Panc1 (cell line): ENCODE measurements at regions not wholly inside any gene's neighbourhood (a gene's known extent, or its start where the extent isn't known, plus 50 kb on each side); places are given as distances from the start of the nearest gene placed in this dataset.

Experiments
- ATAC-seq: fragments of 200-7000 bp; cut with Tn5 transposase; 2 replicates; pipeline ENCODE4 v1.9.1; 2020; ENCODE audit warnings: mild to moderate bottlenecking, moderate library complexity
- BruUV-seq: library from RNA; stranded (reverse); fragments of 400-500 nt; replicated peaks from 2 replicates; lab custom pipeline; 2021; lab: Mats Ljungman, UMichigan
- CTCF ChIA-PET: fragments of 300-600 bp; sonication (Branson Sonifier 250); formaldehyde crosslinking; loops from one replicate; lab custom pipeline; 2022; ENCODE audit warnings: antibody characterized with exemption; lab: Charles Lee
- POLR2A ChIA-PET: fragments of 300-600 bp; sonication (Branson Sonifier 250); formaldehyde crosslinking; loops from one replicate; lab custom pipeline; 2022; ENCODE audit warnings: antibody characterized with exemption; lab: Charles Lee
- DNase-seq: peaks from one replicate; pipeline ENCODE4 v3.0.0-alpha.2; 2010; ENCODE audit warnings: low read depth, low spot score
- H3K27ac ChIP-seq: 2 replicates; pipeline ENCODE4 v1.5.1; 2011; ENCODE audit warnings: mild to moderate bottlenecking, low read length, inconsistent platforms
- H3K27me3 ChIP-seq: fragments of 200-500 bp; sonication (Bioruptor generic); 2 replicates; pipeline ENCODE4 v1.6.0; 2014; ENCODE audit warnings: low read length, inconsistent platforms; ENCODE audit not compliant: control insufficient read depth, insufficient read depth
- H3K36me3 ChIP-seq: fragments of 200-500 bp; sonication (Bioruptor generic); 2 replicates; pipeline ENCODE4 v1.5.1; 2014; ENCODE audit warnings: inconsistent platforms, mild to moderate bottlenecking, low read length, moderate library complexity; ENCODE audit not compliant: control insufficient read depth, insufficient read depth
- H3K4me1 ChIP-seq: 2 replicates; pipeline ENCODE4 v1.5.1; 2011; ENCODE audit warnings: inconsistent platforms, mild to moderate bottlenecking, low read length, moderate library complexity; ENCODE audit not compliant: control insufficient read depth, insufficient read depth
- H3K4me3 ChIP-seq, 2 experiments: 2 replicates each; pipeline ENCODE4 v1.5.1; 2011 to 2012; ENCODE audit warnings: low read depth in 2 of 2, low read length in 2 of 2, mild to moderate bottlenecking in 2 of 2, inconsistent platforms in 1 of 2, moderate library complexity in 1 of 2
- H3K9me3 ChIP-seq: fragments of 200-500 bp; sonication (Bioruptor generic); 2 replicates; pipeline ENCODE4 v1.5.1; 2014; ENCODE audit warnings: low read depth, mild to moderate bottlenecking, inconsistent platforms, low read length, moderate library complexity; ENCODE audit not compliant: control insufficient read depth, insufficient read depth
- POLR2AphosphoS5 ChIP-seq: IDR thresholded peaks from 2 replicates; pipeline ENCODE4 v1.6.1; 2012; ENCODE audit warnings: mild to moderate bottlenecking, low read depth, low read length, moderate library complexity
- SIN3A ChIP-seq: IDR thresholded peaks from 2 replicates; pipeline ENCODE4 v1.6.1; 2012; ENCODE audit warnings: low read depth, mild to moderate bottlenecking, low read length, moderate library complexity, borderline replicate concordance; ENCODE audit not compliant: insufficient read depth
- TCF7L2 ChIP-seq: IDR thresholded peaks from 2 replicates; pipeline ENCODE4 v1.6.1; 2011; ENCODE audit warnings: mild to moderate bottlenecking, low read depth, low read length, inconsistent platforms
- in situ Hi-C: cut with HindIII; loops from 2 replicates; pipeline ENCODE4 v1.10.0; 2016; ENCODE audit warnings: low sequenced_read_pairs, low pct_unique_long_range_greater_than_20kb
- intact Hi-C: fragments of 100-400 bp; cut with micrococcal nuclease; formaldehyde crosslinking; loops from one replicate; pipeline ENCODE4 v1.10.0; 2022; ENCODE audit not compliant: unreplicated experiment
- TF ChIP-seq, protein P1 (sequence below), 2 experiments: IDR thresholded peaks; 2 replicates each; pipeline ENCODE4 v1.6.1; 2011 to 2012; ENCODE audit warnings: low read depth in 2 of 2, control low read depth in 1 of 2, low read length in 1 of 2, mild to moderate bottlenecking in 1 of 2, moderate library complexity in 1 of 2; ENCODE audit not compliant: insufficient read depth in 1 of 2
- TF ChIP-seq, protein P2 (sequence below): fragments of 450-650 bp; IDR thresholded peaks from 2 replicates; pipeline ENCODE4 v1.5.1; 2017; ENCODE audit warnings: mild to moderate bottlenecking

DNA sequence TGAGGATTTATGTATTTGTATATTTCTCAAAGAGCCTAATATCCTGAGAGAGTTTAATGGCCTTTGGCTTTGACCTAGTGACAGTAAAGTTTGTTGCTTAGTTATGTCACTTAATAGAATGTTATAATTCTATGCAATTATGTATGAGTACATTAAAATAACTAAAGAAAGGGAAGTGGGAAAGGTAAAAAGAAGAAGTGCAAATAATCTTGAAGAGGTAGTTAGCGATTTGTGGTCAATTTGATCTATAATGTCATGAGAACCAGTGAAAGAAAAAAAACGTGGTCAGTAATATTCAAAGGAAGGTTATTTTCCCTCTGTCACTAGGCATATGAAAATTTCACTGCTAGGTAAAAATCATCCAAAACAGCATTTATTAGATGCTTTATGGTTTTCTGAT lies 143.4 kb upstream of the LSM8 start:
- no peak overlapping the region for H3K4me3 ChIP-seq
- BruUV-seq, result no TSS peak

GRCh38 chr7:118041251-118041878 lies 142.6 kb upstream of the LSM8 start:
- H3K27me3 ChIP-seq, result no peaks in the 10 kb centered on the region
- H3K27ac ChIP-seq, result no peak overlapping the region
- no peak overlapping the region for H3K4me3 ChIP-seq
- no peaks in the 10 kb centered on the region for H3K4me1 ChIP-seq
- BruUV-seq, result no TSS peak
- no peaks in the 10 kb centered on the region for H3K36me3 ChIP-seq
- TF ChIP-seq POLR2AphosphoS5, result no peak
- ChIA-PET CTCF (no interaction called here), POLR2A (no interaction called here)
- no peak for DNase-seq
- no peak for ATAC-seq
- in situ Hi-C loops, result no loop called here
- no peaks in the 10 kb centered on the region for H3K9me3 ChIP-seq
- intact Hi-C loops, result no loop called here

More for the DNA sequence above, 143.4 kb upstream of the LSM8 start:
- intact Hi-C loops (no loop called here), in situ Hi-C loops (no loop called here)
- no peak for ATAC-seq
- POLR2A ChIA-PET, result no interaction called here
- no peak for DNase-seq
- Histone ChIP-seq H3K9me3 (no peaks in the 10 kb centered on the region), H3K27ac (no peak overlapping the region), H3K36me3 (no peaks in the 10 kb centered on the region), H3K4me1 (no peaks in the 10 kb centered on the region), H3K27me3 (no peaks in the 10 kb centered on the region)
- TF ChIP-seq TCF7L2 (no peak), SIN3A (no peak), POLR2AphosphoS5 (no peak)
- TF ChIP-seq, protein P1, sequence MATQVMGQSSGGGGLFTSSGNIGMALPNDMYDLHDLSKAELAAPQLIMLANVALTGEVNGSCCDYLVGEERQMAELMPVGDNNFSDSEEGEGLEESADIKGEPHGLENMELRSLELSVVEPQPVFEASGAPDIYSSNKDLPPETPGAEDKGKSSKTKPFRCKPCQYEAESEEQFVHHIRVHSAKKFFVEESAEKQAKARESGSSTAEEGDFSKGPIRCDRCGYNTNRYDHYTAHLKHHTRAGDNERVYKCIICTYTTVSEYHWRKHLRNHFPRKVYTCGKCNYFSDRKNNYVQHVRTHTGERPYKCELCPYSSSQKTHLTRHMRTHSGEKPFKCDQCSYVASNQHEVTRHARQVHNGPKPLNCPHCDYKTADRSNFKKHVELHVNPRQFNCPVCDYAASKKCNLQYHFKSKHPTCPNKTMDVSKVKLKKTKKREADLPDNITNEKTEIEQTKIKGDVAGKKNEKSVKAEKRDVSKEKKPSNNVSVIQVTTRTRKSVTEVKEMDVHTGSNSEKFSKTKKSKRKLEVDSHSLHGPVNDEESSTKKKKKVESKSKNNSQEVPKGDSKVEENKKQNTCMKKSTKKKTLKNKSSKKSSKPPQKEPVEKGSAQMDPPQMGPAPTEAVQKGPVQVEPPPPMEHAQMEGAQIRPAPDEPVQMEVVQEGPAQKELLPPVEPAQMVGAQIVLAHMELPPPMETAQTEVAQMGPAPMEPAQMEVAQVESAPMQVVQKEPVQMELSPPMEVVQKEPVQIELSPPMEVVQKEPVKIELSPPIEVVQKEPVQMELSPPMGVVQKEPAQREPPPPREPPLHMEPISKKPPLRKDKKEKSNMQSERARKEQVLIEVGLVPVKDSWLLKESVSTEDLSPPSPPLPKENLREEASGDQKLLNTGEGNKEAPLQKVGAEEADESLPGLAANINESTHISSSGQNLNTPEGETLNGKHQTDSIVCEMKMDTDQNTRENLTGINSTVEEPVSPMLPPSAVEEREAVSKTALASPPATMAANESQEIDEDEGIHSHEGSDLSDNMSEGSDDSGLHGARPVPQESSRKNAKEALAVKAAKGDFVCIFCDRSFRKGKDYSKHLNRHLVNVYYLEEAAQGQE (IDR thresholded peaks at IDR 0.05; ENCODE audit: insufficient read depth in 1 of 2, low read depth in 2 of 2, low read length in 1 of 2), result no peak
- TF ChIP-seq, protein P2, sequence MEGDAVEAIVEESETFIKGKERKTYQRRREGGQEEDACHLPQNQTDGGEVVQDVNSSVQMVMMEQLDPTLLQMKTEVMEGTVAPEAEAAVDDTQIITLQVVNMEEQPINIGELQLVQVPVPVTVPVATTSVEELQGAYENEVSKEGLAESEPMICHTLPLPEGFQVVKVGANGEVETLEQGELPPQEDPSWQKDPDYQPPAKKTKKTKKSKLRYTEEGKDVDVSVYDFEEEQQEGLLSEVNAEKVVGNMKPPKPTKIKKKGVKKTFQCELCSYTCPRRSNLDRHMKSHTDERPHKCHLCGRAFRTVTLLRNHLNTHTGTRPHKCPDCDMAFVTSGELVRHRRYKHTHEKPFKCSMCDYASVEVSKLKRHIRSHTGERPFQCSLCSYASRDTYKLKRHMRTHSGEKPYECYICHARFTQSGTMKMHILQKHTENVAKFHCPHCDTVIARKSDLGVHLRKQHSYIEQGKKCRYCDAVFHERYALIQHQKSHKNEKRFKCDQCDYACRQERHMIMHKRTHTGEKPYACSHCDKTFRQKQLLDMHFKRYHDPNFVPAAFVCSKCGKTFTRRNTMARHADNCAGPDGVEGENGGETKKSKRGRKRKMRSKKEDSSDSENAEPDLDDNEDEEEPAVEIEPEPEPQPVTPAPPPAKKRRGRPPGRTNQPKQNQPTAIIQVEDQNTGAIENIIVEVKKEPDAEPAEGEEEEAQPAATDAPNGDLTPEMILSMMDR, result no peak
- CTCF ChIA-PET, result no interaction called here

GRCh38 chr7:118045629-118046028 lies 138.3 kb upstream of the LSM8 start:
- TF ChIP-seq, protein P1 (IDR thresholded peaks at IDR 0.05; ENCODE audit: insufficient read depth in 1 of 2, low read depth in 2 of 2, low read length in 1 of 2), result no peak
- TF ChIP-seq TCF7L2, result no peak
- TF ChIP-seq POLR2AphosphoS5, result no peak
- TF ChIP-seq, protein P2, result no peak
- TF ChIP-seq SIN3A, result no peak
- no peaks in the 10 kb centered on the region for H3K9me3 ChIP-seq
- H3K4me1 ChIP-seq, result no peaks in the 10 kb centered on the region
- in situ Hi-C loops (no loop called here), intact Hi-C loops (no loop called here)
- H3K27me3 ChIP-seq, result no peaks in the 10 kb centered on the region
- CTCF ChIA-PET, result no interaction called here
- no TSS peak for BruUV-seq
- no peak overlapping the region for H3K27ac ChIP-seq
- H3K4me3 ChIP-seq, result no peak overlapping the region
- no peak for ATAC-seq
- DNase-seq, result no peak
- POLR2A ChIA-PET, result no interaction called here
- no peaks in the 10 kb centered on the region for H3K36me3 ChIP-seq
